ENCODE measurements at regions not wholly inside any gene's neighbourhood (a gene's known extent, or its start where the extent isn't known, plus 50 kb on each side); places are given as distances from the start of the nearest gene placed in this dataset.
"Not testable (repeated sequence)": the region's sequence is repeated elsewhere in the genome, so short reads cannot be mapped to it uniquely, and the experiment has no call there.

DNA sequence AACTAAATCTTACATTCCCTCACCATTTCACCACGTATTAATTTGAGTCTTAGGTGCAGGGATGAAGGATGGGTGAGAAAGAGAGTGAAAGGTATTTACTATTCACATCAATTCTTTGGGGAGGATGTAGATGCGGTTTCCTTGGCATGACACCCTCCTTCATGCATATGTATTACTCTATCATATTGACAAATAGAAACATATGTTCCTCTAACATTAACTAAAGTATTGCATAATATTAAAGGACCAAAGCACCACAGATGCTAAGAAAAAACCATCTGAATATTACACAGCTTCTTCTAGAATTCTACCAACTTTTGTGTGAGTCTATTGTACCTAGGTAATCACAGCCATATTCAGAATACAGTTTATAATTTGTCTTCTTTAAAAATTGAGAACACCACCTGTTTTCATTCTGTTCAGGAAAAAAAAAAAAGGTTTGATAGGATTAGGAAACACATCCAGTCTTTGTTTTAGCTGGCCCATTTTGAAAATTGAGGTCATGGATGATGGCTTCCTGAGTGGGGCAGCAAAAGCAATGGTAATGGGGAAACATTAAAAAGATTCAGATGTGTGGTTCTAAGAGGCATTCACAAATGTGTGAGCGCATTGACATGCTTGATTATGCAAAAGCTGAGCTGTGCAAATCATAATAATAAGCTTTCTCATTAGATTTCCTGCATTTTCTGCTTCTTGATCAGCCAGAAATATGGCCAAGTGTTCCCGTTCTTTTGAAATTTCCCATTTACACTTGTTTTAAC is 1011.5 kb upstream of the NUDT12 start:
- no peak overlapping the region for H3K4me3 ChIP-seq
- no peaks in the 10 kb centered on the region for H3K36me3 ChIP-seq
- H3K9me3 ChIP-seq = no peaks in the 10 kb centered on the region
- no peaks in the 10 kb centered on the region for H3K27me3 ChIP-seq
- DNase-seq = no peak

DNA sequence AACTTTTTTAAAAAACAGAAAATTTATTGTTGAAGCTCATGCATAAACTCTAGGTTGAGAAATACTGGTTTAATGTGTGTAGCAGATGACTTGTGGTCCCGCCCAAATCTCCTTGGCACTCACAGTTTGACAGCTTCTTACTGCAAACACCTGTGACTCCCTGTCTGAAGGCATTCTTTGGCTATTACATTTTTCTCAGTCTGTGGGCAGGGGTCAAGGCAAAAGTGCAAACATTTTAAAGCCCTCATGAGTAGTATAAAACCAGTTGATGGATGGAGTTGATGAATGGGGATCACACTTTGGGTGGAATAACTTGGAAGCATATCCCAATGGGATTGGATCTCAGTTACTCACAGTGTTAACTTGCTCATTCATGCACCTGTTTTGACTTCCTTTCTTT is 1007.0 kb upstream of the NUDT12 start:
- H3K36me3 ChIP-seq = no peaks in the 10 kb centered on the region
- H3K9me3 ChIP-seq = no peaks in the 10 kb centered on the region
- no peak overlapping the region for H3K4me3 ChIP-seq
- H3K27me3 ChIP-seq = no peaks in the 10 kb centered on the region
- DNase-seq = no peak

DNA sequence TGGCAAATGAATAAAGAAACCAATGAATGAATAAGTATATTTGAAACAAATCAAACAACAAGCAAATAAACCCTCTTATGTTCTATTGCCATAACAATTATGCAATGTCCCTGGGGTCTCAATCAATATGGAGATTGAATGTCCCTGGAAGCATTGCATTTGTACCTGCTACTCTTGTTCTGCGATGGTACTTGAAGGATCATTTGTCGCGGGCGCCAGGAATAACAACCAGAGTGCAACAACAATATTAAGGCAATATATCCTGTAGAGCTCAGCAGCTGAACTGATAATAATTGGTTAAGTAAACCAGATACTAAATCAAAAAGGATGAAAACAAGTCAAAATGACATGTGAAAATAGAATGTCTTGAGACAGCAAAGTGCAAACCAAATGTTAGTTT is 1001.9 kb upstream of the NUDT12 start:
- no peaks in the 10 kb centered on the region for H3K9me3 ChIP-seq
- no peak overlapping the region for H3K4me3 ChIP-seq
- H3K36me3 ChIP-seq = no peaks in the 10 kb centered on the region
- DNase-seq = no peak
- H3K27me3 ChIP-seq = no peaks in the 10 kb centered on the region

DNA sequence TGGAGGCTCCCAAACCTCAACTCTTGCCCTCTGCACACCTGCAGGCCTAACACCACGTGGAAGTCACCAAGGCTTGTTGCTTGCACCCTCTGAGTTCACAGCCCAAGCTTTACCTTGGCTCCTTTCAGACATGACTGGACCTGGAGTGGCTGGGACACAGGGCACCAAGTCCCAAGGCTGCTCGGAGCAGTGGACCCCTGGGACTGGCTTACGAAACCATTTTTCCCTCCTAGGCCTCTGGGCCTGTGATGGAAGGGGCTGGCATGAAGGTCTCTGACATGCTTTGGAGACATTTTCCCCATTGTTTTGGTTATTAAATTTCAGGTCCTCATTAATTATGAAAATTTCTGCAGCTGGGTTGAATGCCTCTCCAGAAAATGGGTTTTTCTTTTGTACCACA is 994.4 kb upstream of the NUDT12 start:
- no peaks in the 10 kb centered on the region for H3K27me3 ChIP-seq
- no peak for DNase-seq
- H3K36me3 ChIP-seq = no peaks in the 10 kb centered on the region
- H3K4me3 ChIP-seq = no peak overlapping the region
- no peaks in the 10 kb centered on the region; the same call in 1 of the 2 replicates for H3K9me3 ChIP-seq

DNA sequence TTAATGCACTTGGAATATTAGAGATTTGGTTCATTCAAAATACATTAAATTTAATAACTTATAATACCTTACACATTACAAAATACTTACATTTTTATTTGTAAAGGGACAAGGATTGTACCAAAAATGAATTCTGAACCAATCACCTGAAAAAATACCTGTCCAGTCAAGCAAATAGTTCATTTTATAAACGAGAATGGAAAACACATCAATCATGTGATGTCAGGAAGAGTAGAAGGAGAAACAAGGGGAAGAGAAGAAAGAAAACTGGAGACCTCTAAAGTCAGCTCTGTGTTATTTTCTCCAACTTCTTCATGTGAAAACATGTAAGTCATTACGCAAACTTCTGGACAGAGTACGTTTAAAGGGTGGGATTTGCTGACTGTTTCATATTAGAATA is 989.0 kb upstream of the NUDT12 start:
- Histone ChIP-seq H3K27me3 (no peaks in the 10 kb centered on the region), H3K4me3 (no peak overlapping the region), H3K36me3 (no peaks in the 10 kb centered on the region), H3K9me3 (no peaks in the 10 kb centered on the region)
- DNase-seq = no peak

DNA sequence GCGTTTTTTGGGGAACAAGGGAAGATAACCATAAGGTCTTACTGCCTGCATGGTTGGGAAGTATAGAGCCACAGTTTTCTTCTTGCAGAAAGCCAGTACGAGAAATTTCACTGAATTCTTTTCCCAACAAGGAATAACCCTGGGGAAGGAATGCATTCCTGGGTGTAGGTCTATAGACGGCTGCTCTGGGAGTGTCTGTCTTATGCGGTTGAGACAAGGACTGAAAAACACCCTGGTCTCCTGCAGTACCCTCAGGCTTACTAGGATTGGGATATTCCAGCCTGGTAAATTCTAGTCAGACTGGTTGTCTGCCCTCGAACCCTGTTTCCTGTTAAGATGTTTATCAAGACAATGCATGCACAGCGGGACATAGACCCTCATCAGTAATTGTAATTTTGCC is 984.3 kb upstream of the NUDT12 start:
- not testable (repeated sequence) for H3K36me3 ChIP-seq, H3K9me3 ChIP-seq, H3K27me3 ChIP-seq, H3K4me3 ChIP-seq, DNase-seq

DNA sequence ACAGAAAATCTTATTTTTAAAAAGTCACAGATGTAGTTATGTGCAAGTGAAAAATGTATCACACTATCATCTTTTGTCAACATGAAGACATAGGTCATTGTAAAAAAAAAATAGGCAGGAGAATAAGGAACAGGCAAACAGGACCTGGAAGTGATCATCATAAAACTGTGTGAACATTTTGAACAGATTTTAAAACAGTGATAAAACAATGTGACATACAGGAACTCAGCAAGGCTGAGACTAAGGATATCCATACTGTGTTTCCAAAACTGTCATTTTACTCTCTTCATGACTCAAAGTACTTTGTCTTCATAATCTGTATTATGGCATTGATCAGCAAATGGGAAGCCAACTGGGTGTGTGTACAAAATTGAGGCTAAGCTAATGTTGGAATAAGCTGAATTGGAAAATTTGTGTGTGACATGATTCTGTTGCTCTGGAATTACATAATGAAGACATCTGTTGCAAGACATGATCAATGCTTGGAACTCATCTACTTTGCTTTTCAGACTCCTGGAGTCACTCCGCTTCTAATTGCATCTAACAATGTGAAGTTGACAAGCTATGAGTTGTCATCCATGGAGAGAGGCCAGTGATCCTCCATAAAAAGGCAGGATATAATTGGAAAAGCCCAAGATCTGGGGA is 978.7 kb upstream of the NUDT12 start:
- DNase-seq = no peak

DNA sequence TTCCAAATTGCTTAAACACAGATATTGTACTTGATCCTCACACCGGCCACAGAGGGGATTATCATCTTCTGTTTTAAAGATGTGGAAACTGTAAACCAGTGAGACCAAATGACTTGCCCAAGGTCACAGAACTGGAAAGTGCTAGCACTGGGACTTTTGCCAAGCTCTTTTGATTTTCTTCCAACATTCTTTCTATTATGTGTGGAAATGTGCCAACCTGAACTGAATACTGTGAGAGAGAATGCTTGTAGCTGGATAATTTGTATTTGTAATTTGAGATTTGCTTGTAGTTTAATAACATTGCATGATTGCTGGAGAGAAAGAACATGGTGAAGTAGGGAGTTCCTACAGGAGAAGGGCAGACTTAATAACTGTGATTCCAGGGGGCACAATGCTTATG is 977.9 kb upstream of the NUDT12 start:
- Histone ChIP-seq H3K9me3 (no peaks in the 10 kb centered on the region; the same call in 1 of the 2 replicates), H3K4me3 (no peak overlapping the region), H3K36me3 (no peaks in the 10 kb centered on the region), H3K27me3 (no peaks in the 10 kb centered on the region)
- no peak for DNase-seq

More for the DNA sequence above, 978.7 kb upstream of the NUDT12 start:
- H3K4me3 ChIP-seq = no peak overlapping the region
- H3K9me3 ChIP-seq = no peaks in the 10 kb centered on the region; the same call in 1 of the 2 replicates
- H3K27me3 ChIP-seq = no peaks in the 10 kb centered on the region
- no peaks in the 10 kb centered on the region for H3K36me3 ChIP-seq

DNA sequence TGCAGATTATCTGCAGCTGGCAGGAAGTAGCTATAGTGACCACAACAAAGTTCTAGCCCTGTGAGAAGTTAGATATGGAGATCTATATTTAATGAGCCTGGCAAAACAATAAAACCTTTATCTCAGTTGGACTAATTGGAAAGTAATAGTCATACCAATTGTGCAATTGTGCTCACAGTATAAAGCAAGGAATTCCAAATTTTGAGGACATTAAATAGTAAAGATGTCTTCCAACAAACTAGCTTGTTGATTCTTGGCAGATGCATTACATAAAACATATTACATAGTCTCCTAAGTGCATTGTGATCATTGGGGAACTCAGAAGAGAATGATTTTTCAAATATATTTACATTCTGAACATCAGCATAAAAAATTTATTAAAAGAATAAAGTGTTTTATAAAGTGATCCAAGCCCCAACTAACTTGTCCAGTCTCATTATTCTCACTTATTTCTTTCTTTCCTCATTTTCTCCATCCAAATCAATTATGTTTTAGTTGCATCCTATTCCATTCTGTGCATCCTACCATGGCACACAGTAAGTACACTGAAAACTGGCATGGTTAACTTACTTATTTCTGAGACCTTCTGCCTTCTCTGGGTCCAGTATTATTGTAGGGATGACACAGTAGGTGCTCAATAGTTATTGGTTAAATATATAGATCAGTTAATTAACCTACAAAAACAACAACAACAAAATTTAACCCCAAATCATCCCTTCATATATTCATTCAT is 977.2 kb upstream of the NUDT12 start:
- H3K36me3 ChIP-seq = no peaks in the 10 kb centered on the region
- H3K9me3 ChIP-seq = no peaks in the 10 kb centered on the region; the same call in 1 of the 2 replicates
- no peak for DNase-seq
- no peak overlapping the region for H3K4me3 ChIP-seq
- H3K27me3 ChIP-seq = no peaks in the 10 kb centered on the region

DNA sequence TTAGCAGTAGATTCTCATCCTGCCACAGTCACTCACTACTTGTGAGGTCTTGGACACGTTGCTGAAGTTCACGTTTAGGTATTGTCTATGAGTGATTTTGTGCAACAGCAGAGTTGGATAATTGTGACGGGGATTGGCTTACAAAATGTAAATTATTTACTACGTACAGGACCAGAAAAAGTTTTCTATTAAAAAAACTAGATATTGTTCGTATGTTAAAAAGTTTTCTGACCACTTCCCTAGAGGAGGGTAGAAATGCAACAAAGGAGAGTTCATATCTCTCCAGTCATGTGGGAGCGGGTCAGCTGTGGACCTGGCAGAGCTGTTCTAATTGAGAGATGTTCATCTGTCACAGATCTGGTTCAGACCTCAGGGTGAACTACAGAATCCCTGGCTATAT is 976.1 kb upstream of the NUDT12 start:
- H3K36me3 ChIP-seq = no peaks in the 10 kb centered on the region
- no peak for DNase-seq
- H3K27me3 ChIP-seq = no peaks in the 10 kb centered on the region
- no peaks in the 10 kb centered on the region; the same call in 1 of the 2 replicates for H3K9me3 ChIP-seq
- no peak overlapping the region for H3K4me3 ChIP-seq

DNA sequence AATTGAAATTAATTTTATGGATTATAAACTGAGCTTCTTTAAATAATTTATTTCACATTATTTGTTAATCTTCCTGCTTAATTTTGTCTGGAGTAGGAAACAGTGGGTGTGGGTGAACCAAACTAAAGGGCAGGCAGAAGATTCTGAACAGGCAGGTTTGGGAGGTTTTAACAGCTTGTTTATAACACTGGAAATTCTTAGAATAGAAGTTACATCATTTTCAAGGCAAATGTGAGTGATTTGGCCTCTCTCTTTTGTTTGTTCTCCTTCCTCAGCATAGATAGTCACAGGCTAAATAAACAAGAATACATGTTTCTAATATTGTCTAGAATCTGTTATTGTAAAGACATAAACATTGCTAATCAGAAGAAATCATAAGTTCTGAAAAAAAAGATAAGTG is 970.9 kb upstream of the NUDT12 start:
- DNase-seq = no peak
- Histone ChIP-seq H3K9me3 (no peaks in the 10 kb centered on the region), H3K4me3 (no peak overlapping the region), H3K36me3 (no peaks in the 10 kb centered on the region), H3K27me3 (no peaks in the 10 kb centered on the region)

DNA sequence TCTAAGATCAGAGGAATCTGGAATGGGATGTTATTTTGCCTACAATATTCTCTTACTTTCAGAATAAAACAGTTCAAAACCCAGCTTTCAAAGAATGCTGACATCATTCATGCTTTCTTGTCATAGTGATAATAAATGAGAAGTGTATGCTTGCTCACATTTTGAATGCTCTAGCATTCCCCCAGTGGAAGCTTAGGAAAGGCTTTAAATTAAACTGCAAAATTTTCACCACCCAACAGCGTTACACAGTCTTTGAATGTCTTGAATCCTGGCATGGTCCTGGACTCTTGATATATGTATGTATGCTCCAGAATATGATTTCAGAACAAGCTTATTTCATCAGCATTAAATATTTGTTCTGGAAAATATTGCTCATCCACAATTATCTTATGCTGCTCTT is 964.3 kb upstream of the NUDT12 start:
- no peak overlapping the region for H3K4me3 ChIP-seq
- H3K27me3 ChIP-seq = no peaks in the 10 kb centered on the region
- DNase-seq = no peak
- no peaks in the 10 kb centered on the region for H3K36me3 ChIP-seq
- no peaks in the 10 kb centered on the region for H3K9me3 ChIP-seq

DNA sequence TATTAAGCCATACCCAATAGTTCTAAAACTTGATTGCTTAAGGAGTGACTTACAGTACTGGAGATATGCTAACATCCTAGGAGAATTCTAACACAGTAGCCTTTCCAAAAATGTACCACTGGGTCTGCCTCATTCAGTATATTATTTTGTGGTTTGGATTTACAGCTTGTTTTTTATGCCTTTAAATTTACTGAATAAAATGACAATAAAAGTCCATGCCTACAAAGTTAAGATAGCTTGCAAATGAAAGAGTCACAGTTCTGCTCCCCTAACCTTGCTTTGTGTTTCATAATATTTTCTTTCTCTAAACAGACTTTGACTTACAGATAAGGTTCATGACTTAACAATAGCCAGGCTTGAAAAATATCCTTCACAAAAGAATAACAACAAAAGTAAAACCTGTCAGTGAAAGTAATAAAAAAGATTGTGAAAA is 951.1 kb upstream of the NUDT12 start:
- no peaks in the 10 kb centered on the region for H3K36me3 ChIP-seq
- no peak overlapping the region for H3K4me3 ChIP-seq
- no peaks in the 10 kb centered on the region for H3K27me3 ChIP-seq
- peaks cover 19% of the 10 kb centered on the region for H3K9me3 ChIP-seq
- no peak for DNase-seq

DNA sequence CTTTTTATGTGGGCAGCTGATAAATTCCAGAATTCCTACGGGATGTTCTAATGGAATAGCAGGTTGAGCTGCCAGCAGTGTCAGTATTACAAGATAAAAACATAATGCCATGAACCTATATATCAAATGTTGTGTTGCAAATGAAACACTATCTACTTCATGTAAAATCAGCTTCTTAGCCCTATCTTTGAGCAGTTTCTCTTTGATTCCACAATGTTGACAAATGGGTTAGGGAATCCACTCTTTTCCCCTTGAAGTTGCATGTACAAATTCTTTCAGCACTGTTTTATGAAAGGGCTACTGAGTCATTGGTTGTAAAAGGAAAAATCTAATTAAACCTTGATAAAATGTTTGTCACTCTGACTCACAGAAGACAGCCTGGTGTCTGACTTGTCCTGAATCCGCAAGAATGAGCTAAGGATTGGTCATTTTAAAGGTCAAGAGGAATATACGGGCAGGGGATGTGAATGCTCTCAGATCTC is 950.6 kb upstream of the NUDT12 start:
- H3K27me3 ChIP-seq = no peaks in the 10 kb centered on the region
- H3K36me3 ChIP-seq = no peaks in the 10 kb centered on the region
- H3K4me3 ChIP-seq = no peak overlapping the region
- DNase-seq = peak; percentile 4
- H3K9me3 ChIP-seq = peaks cover 19% of the 10 kb centered on the region

DNA sequence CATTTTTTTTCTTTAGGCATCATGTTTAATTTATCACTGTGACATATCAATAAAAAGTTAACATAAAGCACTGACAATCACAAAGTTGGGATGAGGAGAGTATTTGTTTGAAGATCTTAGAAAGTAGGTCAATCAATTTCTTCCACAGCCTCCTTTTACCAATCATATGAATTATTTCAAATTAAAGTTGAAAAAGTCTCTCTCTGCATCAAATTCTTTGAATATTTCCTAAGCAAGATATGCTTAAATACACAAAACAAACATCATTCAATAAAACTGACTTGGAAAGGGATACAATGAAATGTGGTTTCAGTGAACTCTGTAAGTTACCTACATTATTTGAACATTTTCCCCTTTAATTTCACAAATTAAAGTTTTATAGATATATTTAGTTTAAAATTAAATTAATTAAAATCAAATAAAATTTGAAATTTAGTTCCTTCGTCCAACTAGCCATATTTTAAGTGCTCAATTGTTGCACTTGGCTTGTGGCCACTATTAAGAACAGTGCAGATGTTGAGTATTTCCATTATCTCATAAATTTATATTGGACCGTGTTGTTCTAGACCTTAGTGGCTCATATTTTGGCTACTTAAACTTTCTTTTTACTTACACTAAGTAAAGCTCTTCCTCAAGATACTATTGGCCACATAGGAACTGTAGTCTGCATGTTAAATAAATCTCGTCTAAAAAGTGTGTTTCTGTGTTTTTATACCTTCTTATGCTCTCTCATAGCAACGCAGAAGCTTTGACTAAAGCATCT is 949.7 kb upstream of the NUDT12 start:
- Histone ChIP-seq H3K9me3 (peaks cover 19% of the 10 kb centered on the region), H3K36me3 (no peaks in the 10 kb centered on the region), H3K4me3 (no peak overlapping the region), H3K27me3 (no peaks in the 10 kb centered on the region)
- no peak for DNase-seq

DNA sequence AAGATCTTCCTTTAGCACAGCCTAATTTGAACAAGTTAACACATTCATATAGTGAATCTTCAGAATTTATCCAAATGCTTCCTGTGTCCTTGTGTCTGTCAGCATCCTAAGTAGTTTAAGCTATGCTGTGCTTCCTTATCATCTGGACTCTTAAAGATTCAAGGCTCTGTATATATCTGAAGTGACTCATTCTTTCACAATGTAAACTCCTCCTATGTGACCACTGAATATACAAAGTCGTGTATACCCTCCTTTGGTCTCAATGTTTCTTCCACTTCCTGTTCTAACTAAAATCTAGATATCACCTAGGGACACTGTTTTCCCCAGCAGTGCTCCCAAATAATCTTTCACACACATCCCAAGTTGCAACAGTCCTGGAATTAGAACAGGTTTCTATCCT is 935.7 kb upstream of the NUDT12 start:
- no peaks in the 10 kb centered on the region for H3K36me3 ChIP-seq
- H3K4me3 ChIP-seq = no peak overlapping the region
- DNase-seq = no peak
- H3K9me3 ChIP-seq = no peaks in the 10 kb centered on the region
- no peaks in the 10 kb centered on the region for H3K27me3 ChIP-seq

DNA sequence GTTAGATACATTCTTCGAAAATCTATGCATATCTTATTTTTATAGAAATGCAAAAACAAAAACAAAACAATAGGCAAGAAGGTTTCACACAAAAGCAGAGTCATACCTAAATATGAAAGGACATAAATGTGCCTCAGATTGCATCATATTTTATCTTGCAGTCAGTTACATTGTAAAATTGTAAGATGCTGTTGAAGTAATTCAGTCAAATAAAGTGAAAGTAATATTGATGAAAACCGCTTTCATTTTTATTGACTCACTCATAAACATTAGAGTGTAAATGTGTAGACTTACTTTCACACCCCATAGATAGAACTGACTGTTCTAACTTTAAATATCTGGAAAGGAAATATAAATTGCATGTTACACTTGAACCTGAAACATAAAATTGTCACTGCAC is 931.5 kb upstream of the NUDT12 start:
- Histone ChIP-seq H3K36me3 (no peaks in the 10 kb centered on the region), H3K27me3 (no peaks in the 10 kb centered on the region), H3K9me3 (no peaks in the 10 kb centered on the region), H3K4me3 (peak overlapping the region; percentile 4; the same call in 1 of the 2 replicates)
- no peak for DNase-seq

All from MG63 (cell line).